PC-3 (cell line): ENCODE measurements at regions not wholly inside any gene's neighbourhood (a gene's known extent, or its start where the extent isn't known, plus 50 kb on each side); places are given as distances from the start of the nearest gene placed in this dataset.

Experiments used
- ATAC-seq: fragments of 200-7000 bp; cut with Tn5 transposase; 2 replicates; pipeline ENCODE4 v1.9.1; 2020; ENCODE audit warnings: mild to moderate bottlenecking, moderate library complexity
- BruUV-seq: library from RNA; stranded (reverse); fragments of 400-500 nt; replicated peaks from 2 replicates; lab custom pipeline; 2021; lab: Mats Ljungman, UMichigan
- CTCF ChIA-PET: fragments of 300-600 bp; sonication (Branson Sonifier 250); formaldehyde crosslinking; loops from one replicate; lab custom pipeline; 2022; ENCODE audit warnings: antibody characterized with exemption; lab: Charles Lee
- POLR2A ChIA-PET: fragments of 300-600 bp; sonication (Branson Sonifier 250); formaldehyde crosslinking; loops from one replicate; lab custom pipeline; 2022; ENCODE audit warnings: antibody characterized with exemption; ENCODE audit not compliant: unreplicated experiment; lab: Charles Lee
- DNase-seq: peaks from one replicate; pipeline ENCODE4 v3.0.0-alpha.2; 2015
- H2AFZ ChIP-seq: fragments of 300-600 bp; sonication (generic); 2 replicates; pipeline ENCODE4 v1.6.0; 2016; ENCODE audit warnings: antibody characterized with exemption, low read length
- H3F3A ChIP-seq: fragments of 300-600 bp; sonication (generic); one replicate; pipeline ENCODE4 v1.6.0; 2017; ENCODE audit warnings: antibody characterized with exemption, low read length, control low read depth, mild to moderate bottlenecking; ENCODE audit not compliant: unreplicated experiment
- H3K27ac ChIP-seq: fragments of 300-600 bp; sonication (generic); 2 replicates; pipeline ENCODE4 v1.5.1; 2016; ENCODE audit warnings: mild to moderate bottlenecking, low read length
- H3K27me3 ChIP-seq: fragments of 300-600 bp; sonication (generic); 2 replicates; pipeline ENCODE4 v1.6.1; 2016; ENCODE audit warnings: low read length, mixed read lengths
- H3K36me3 ChIP-seq: fragments of 300-600 bp; sonication (generic); 2 replicates; pipeline ENCODE4 v1.6.1; 2016; ENCODE audit warnings: low read depth, mixed run types, low read length, mixed read lengths
- H3K4me1 ChIP-seq: fragments of 300-600 bp; sonication (generic); 2 replicates; pipeline ENCODE4 v1.5.1; 2016; ENCODE audit warnings: low read length; ENCODE audit not compliant: insufficient read depth
- H3K4me2 ChIP-seq: fragments of 300-600 bp; sonication (generic); 2 replicates; pipeline ENCODE4 v1.6.0; 2016; ENCODE audit warnings: low read length
- H3K4me3 ChIP-seq: fragments of 300-600 bp; sonication (generic); 2 replicates; pipeline ENCODE4 v1.5.1; 2016; ENCODE audit warnings: mild to moderate bottlenecking, low read length, mixed read lengths
- H3K79me2 ChIP-seq: fragments of 300-600 bp; sonication (generic); 2 replicates; pipeline ENCODE4 v1.6.1; 2017; ENCODE audit warnings: low read length, mixed read lengths
- H3K9ac ChIP-seq: fragments of 300-600 bp; sonication (generic); 2 replicates; pipeline ENCODE4 v1.6.0; 2016; ENCODE audit warnings: mild to moderate bottlenecking, low read length
- H3K9me2 ChIP-seq: fragments of 300-600 bp; sonication (generic); replicated peaks from 2 replicates; pipeline ENCODE4 v1.6.1; 2016; ENCODE audit warnings: mixed run types, low read length, mixed read lengths
- H3K9me3 ChIP-seq: fragments of 300-600 bp; sonication (generic); 2 replicates; pipeline ENCODE4 v1.6.1; 2016; ENCODE audit warnings: low read length, mixed read lengths
- H4K20me1 ChIP-seq: fragments of 300-600 bp; sonication (generic); 2 replicates; pipeline ENCODE4 v1.6.1; 2016; ENCODE audit warnings: low read length, mixed read lengths
- CTCF ChIP-seq: fragments of 300-600 bp; sonication (generic); conservative IDR thresholded peaks from 2 replicates; pipeline ENCODE4 v1.5.1; 2017; ENCODE audit warnings: antibody characterized with exemption, low read depth, mild to moderate bottlenecking, low read length
- EZH2 ChIP-seq: fragments of 300-600 bp; sonication (generic); IDR thresholded peaks from one replicate; pipeline ENCODE4 v1.6.1; 2017; ENCODE audit warnings: antibody characterized with exemption, mild to moderate bottlenecking, low read length; ENCODE audit not compliant: unreplicated experiment
- EZH2phosphoT487 ChIP-seq: fragments of 300-600 bp; sonication (generic); IDR thresholded peaks from 2 replicates; pipeline ENCODE4 v1.6.1; 2018; ENCODE audit warnings: mild to moderate bottlenecking, antibody characterized with exemption, low read length, borderline replicate concordance
- intact Hi-C: fragments of 100-400 bp; cut with micrococcal nuclease; formaldehyde crosslinking; loops from 2 replicates; pipeline ENCODE4 v1.9.0; 2023

GRCh38 chr3:6113338-6113737, 747.6 kb upstream of the GRM7 start:
- intact Hi-C loops: no loop called here
- no peaks in the 10 kb centered on the region for H3K4me1 ChIP-seq
- no peaks in the 10 kb centered on the region for H3K9me3 ChIP-seq
- no peaks in the 10 kb centered on the region for H3K36me3 ChIP-seq
- H3K4me2 ChIP-seq: no peak overlapping the region
- no peaks in the 10 kb centered on the region for H3K27me3 ChIP-seq
- H4K20me1 ChIP-seq: no peaks in the 10 kb centered on the region
- POLR2A ChIA-PET: no interaction called here
- no TSS peak for BruUV-seq
- no peaks in the 10 kb centered on the region for H3K9me2 ChIP-seq
- no peak for ATAC-seq
- no peak overlapping the region for H3K9ac ChIP-seq
- no peaks in the 10 kb centered on the region for H3F3A ChIP-seq
- no peak overlapping the region for H2AFZ ChIP-seq
- H3K79me2 ChIP-seq: no peaks in the 10 kb centered on the region
- CTCF ChIA-PET: no interaction called here
- TF ChIP-seq CTCF (no peak), EZH2 (no peak), EZH2phosphoT487 (no peak)
- H3K27ac ChIP-seq: no peak overlapping the region
- DNase-seq: no peak
- H3K4me3 ChIP-seq: no peak overlapping the region

- POLR2A ChIA-PET: no interaction called here
- intact Hi-C loops: no loop called here
- Histone ChIP-seq H3K79me2 (no peaks in the 10 kb centered on the region), H3K4me2 (no peak overlapping the region), H3K27me3 (peaks cover 12% of the 10 kb centered on the region; the same call in 1 of the 2 replicates), H3K9me3 (peaks cover 12% of the 10 kb centered on the region; the same call in 1 of the 2 replicates), H3K4me3 (no peak overlapping the region), H3K9ac (no peak overlapping the region), H2AFZ (no peak overlapping the region), H4K20me1 (no peaks in the 10 kb centered on the region), H3K27ac (no peak overlapping the region), H3K4me1 (no peaks in the 10 kb centered on the region), H3K9me2 (no peaks in the 10 kb centered on the region), H3K36me3 (no peaks in the 10 kb centered on the region), H3F3A (no peaks in the 10 kb centered on the region)
- no peak for TF ChIP-seq CTCF
- no peak for TF ChIP-seq EZH2phosphoT487
- TF ChIP-seq EZH2: no peak
- no TSS peak for BruUV-seq
- CTCF ChIA-PET: no interaction called here
- DNase-seq (no peak), ATAC-seq (no peak)
These were observed 741.5 kb upstream of the GRM7 start for GRCh38 chr3:6119367-6119766.

- no peaks in the 10 kb centered on the region for H3K9me2 ChIP-seq
- ATAC-seq (no peak), DNase-seq (no peak)
- no peaks in the 10 kb centered on the region for H3F3A ChIP-seq
- peaks cover 12% of the 10 kb centered on the region; the same call in 1 of the 2 replicates for H3K27me3 ChIP-seq
- H3K79me2 ChIP-seq: no peaks in the 10 kb centered on the region
- H4K20me1 ChIP-seq: no peaks in the 10 kb centered on the region
- H3K36me3 ChIP-seq: no peaks in the 10 kb centered on the region
- no peaks in the 10 kb centered on the region for H3K4me1 ChIP-seq
- intact Hi-C loops: no loop called here
- no peak for TF ChIP-seq EZH2phosphoT487
- no peak overlapping the region for H3K4me3 ChIP-seq
- ChIA-PET CTCF (no interaction called here), POLR2A (no interaction called here)
- H3K4me2 ChIP-seq: no peak overlapping the region
- H3K9ac ChIP-seq: no peak overlapping the region
- H2AFZ ChIP-seq: no peak overlapping the region
- BruUV-seq: no TSS peak
- peaks cover 17% of the 10 kb centered on the region; the same call in 1 of the 2 replicates for H3K9me3 ChIP-seq
- no peak overlapping the region for H3K27ac ChIP-seq
These were observed 740.1 kb upstream of the GRM7 start for GRCh38 chr3:6120786-6121185.
